Tibial nerve (tissue), 3 donors: ENCODE measurements at regions not wholly inside any gene's neighbourhood (a gene's known extent, or its start where the extent isn't known, plus 50 kb on each side); places are given as distances from the start of the nearest gene placed in this dataset.

Experiments used
- POLR2A ChIP-seq, 2 donors: fragments of 450-650 bp; IDR thresholded peaks; one replicate each; pipeline ENCODE4 v1.6.1; 2017; ENCODE audit warnings: antibody characterized with exemption in 2 of 2, mild to moderate bottlenecking in 2 of 2, moderate library complexity in 2 of 2
- TF ChIP-seq, protein P1 (sequence below), 5 experiments: fragments of 200-600 bp in 3 of 5; fragments of 450-650 bp in 2 of 5; sonication (generic) in 3 of 5; IDR thresholded peaks; one replicate each; pipeline ENCODE4 v1.5.1; 2016 to 2019; ENCODE audit warnings: antibody characterized with exemption in 5 of 5, mild to moderate bottlenecking in 3 of 5, moderate library complexity in 2 of 5

DNA sequence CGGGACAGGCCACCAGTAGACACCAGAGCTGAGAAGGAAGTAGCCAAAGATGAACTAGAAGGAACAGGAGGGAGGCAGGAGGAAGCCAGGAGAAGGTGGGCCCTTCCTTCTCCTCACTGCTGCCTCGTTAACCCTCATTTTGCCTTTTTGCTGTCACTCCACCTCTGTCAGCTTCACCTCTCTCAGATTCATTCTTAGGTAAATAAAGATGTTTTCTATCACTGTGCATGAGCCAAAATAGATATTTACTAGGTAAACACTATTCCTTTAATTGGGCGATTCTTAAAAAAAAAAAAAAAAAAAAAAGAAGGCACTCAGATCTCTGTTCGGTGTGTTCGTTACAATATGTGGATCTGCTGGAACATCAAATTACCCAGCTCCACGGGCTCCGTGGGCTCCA is 112.3 kb downstream of the GLUL start:
- TF ChIP-seq, protein P1, sequence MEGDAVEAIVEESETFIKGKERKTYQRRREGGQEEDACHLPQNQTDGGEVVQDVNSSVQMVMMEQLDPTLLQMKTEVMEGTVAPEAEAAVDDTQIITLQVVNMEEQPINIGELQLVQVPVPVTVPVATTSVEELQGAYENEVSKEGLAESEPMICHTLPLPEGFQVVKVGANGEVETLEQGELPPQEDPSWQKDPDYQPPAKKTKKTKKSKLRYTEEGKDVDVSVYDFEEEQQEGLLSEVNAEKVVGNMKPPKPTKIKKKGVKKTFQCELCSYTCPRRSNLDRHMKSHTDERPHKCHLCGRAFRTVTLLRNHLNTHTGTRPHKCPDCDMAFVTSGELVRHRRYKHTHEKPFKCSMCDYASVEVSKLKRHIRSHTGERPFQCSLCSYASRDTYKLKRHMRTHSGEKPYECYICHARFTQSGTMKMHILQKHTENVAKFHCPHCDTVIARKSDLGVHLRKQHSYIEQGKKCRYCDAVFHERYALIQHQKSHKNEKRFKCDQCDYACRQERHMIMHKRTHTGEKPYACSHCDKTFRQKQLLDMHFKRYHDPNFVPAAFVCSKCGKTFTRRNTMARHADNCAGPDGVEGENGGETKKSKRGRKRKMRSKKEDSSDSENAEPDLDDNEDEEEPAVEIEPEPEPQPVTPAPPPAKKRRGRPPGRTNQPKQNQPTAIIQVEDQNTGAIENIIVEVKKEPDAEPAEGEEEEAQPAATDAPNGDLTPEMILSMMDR (IDR thresholded peaks at IDR 0.05): no peak
- no peak for TF ChIP-seq POLR2A (IDR thresholded peaks at IDR 0.05)
